Activated CD8-positive, alpha-beta memory T cell treated with anti-CD3 and anti-CD28 coated beads for 36 hours (primary cell): ENCODE measurements at regions not wholly inside any gene's neighbourhood (a gene's known extent, or its start where the extent isn't known, plus 50 kb on each side); places are given as distances from the start of the nearest gene placed in this dataset.
"Not testable (repeated sequence)": the region's sequence is repeated elsewhere in the genome, so short reads cannot be mapped to it uniquely, and the experiment has no call there.

Source experiments
- CTCF ChIA-PET: fragments of 350-600 bp; sonication (Branson Sonifier 250); formaldehyde crosslinking; loops from one replicate; lab custom pipeline; 2021; ENCODE audit warnings: antibody characterized with exemption; lab: Charles Lee
- POLR2A ChIA-PET: fragments of 350-600 bp; sonication (Branson Sonifier 250); formaldehyde crosslinking; loops from one replicate; lab custom pipeline; 2021; ENCODE audit warnings: antibody characterized with exemption; lab: Charles Lee

DNA sequence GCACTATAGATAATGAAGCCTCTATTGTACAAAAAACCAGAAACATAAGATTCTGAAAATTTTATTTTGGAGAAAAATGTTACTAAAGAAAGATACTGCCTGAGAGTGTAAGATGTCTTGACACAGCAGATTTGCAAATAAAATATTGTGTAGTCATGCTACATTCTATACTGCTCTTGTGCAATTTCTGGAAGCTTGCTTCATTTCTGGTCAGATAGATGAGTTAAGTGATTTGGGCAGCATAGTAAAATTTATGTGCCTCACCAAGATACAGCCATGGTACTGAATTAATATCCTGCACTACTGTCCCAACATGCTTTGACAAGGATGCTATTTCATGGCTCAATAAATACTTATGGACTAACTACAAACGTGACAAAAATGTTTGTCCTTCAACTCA is 55.1 kb upstream of the STARD13 start:
- ChIA-PET CTCF (no interaction called here), POLR2A (no interaction called here)

DNA sequence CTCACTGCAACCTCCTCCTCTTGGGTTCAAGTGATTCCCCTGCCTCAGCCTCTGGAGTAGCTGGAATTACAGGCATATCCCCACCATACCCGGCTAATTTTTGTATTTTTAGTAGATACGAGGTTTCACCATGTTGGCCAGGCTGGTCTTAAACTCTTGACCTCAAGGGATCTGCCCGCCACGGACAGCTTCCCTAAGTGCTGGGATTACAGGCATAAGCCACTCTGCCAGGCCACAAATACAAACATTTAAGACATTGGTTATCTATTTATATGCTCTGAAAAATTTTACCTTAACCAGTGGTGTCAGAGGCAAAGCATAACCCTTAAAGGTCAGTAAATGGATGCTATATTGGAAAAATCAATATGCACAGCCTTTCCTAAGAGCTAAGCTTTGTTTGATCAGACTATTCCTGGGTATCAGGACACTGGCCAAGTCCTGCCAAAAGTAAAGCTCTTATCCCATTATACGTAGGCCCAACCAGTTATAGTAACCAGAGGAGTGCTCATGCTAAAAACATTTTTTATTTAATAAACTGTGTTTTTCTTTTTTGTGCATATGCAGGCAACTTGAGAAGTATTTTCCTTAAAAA is 56.4 kb upstream of the STARD13 start:
- POLR2A ChIA-PET, result no interaction called here
- CTCF ChIA-PET, result no interaction called here

DNA sequence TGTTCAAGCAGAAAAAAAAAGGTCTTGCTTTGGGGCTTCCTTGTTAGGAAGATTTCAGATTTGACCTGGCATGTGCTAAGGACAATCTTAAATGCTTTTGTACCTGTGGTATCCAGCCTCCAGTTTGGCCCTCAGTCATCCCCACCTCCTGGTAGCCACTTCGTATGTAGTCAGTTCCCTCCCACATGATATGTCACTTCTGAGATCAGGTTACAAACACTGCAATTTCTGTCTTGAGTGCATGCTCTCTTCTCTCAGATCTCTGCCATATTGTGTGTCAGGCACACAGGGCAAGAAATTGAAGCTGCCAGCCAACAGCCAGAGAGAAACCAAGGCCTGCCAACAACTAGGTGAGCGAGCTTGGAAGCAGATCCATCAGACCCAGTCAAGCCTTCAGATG is 60.3 kb upstream of the STARD13 start:
- POLR2A ChIA-PET, result no interaction called here
- CTCF ChIA-PET, result no interaction called here

DNA sequence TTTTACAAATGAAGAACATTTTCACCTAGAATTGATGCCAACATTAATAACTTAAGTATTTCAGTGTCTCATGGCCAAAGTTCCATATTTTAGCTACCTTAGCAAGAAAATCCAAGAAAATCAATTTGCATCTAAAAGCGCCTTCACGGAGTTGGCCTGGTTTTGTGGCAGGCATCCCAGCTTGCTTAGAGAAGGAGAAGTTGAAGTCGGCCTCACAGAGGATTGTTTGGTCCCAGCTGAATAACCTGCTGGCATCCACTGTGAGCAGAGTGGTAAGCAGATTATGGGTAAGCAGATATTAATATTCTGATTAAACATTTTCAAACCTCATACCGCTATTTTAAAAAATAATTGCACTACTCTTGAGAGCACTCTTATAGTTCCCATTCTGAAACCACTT is 62.3 kb upstream of the STARD13 start:
- POLR2A ChIA-PET, result no interaction called here

DNA sequence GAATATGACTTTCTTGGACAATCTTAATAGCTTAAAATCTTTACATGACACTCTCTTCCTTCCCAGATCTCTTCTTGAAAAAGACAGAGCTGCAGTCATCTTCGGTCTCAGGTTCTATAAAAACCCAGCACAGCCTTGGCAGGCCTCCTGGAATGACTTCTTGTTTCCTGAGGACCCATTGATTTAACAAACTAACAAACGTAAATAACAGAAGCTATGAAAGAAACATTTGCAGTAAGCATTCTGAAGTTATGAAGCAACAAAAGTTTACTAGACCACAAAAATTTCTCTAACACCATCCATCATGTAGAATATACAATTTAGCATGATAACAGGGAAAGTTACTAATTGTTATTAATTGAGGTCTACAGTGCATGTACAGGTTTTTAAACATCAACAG is 62.8 kb upstream of the STARD13 start:
- ChIA-PET POLR2A (no interaction called here), CTCF (no interaction called here)

More for the DNA sequence above, 62.3 kb upstream of the STARD13 start:
- CTCF ChIA-PET, result no interaction called here

DNA sequence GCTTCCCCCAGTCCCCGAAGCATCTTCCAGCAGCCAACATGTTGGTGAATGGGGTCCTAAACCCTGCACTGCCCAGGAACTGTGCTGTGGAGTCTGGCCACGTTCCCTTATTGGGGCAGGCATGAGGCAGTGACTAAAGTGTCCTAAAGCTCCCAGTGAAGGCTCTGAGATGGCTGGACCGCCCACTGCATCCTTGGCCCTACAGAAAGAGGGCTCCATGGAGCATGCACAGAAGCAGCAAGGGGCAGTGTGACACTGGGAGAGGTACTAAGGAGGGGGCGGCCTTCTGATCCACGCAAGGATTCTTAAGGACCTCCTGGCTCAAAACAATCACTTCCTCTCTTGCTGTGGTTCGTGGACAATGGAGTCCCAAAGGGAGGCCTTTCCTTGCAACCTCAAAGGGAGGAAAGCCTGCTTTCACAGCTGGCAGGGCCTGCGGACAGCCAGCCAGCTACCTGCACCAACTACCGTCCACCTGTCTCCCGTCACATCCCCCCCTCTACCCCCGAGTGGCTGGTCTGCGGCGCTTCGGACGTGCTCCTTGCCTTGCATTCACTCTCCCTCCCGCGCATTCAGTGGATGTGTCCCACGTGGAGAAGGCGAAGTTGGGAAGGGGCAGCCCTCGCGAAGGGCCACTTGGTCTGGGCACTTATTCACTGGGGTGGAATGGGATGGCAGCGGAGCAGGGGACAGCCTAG is 63.9 kb upstream of the STARD13 start:
- POLR2A ChIA-PET, result no interaction called here
- CTCF ChIA-PET, result no interaction called here

DNA sequence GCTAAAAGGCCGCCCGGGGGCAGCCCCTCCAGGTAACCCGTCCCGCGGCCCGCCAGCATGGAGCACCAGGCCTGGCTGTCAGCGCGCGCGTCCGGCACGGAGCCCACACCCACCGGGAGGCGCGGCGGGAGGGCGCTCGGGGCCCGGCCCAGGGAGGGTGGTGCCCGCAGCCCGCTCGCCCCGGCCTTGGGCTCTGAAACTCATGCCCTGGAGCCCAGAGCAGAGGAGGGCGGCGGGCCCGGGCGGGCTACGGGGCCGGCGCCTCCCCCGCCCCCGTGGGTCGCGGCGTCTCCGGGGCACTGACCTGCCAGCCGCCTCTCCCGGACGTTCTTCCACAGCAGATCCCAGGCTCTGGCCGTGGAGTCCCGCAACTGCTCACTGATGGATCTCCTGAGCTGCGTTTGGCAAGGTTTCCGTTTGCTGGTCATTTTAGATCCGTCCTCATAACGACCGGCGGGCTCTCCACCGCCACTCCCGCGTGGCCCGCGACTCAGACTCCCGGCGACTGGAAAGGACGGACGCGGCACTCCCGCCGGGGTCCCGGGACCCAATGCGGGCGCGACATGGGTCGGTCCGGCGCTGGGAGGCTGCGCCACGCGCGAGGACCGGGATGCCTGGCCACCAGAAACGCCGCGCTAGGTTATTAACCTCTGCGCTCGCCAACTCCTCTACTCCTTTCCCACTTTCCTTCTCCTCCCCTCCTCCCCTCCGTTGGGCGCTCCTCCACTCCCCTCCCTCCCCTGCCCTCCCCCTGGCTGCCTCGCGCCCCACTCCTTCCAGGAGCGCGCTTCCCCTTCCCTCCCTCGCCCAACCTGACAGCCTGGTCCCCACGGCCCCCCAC is 64.7 kb upstream of the STARD13 start:
- CTCF ChIA-PET, result no interaction called here
- POLR2A ChIA-PET, result no interaction called here

DNA sequence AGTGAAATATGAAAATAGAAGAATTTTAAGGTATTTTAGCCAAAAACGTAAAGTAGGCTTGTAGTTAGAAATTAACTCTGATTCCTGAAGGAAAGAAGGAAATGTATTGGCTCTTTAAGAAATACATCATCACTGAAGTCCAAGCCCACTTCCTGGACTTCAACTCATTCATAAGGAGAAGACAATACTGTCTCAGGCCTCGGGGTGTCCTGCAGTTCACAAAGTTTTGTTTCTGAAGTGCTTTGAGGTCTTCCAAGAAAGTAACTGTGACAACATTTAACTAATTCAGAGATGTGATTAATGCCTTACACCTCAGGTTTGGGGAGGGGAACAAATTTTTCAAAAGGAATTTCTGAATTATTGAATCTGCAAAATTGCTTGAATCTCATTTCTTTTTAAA is 65.8 kb upstream of the STARD13 start:
- ChIA-PET POLR2A (no interaction called here), CTCF (no interaction called here)

DNA sequence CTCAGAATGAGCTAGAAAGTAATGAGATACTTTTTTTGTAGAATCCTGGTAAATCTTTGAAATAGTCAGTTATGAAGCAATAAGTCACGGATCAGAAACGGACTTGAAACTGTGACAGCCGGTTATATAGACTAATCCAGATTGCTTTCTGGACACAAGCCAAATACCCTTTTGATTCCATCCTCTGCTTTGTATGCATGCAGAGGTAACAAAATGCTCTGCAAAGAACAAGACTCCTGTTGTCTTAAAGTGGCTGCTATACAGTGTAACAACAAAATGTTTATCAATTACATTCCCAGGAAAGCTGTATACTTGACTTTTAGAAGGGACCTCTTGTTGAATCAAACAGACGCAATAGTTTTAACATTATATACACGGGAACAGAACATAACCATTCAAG is 66.5 kb upstream of the STARD13 start:
- ChIA-PET POLR2A (no interaction called here), CTCF (no interaction called here)

DNA sequence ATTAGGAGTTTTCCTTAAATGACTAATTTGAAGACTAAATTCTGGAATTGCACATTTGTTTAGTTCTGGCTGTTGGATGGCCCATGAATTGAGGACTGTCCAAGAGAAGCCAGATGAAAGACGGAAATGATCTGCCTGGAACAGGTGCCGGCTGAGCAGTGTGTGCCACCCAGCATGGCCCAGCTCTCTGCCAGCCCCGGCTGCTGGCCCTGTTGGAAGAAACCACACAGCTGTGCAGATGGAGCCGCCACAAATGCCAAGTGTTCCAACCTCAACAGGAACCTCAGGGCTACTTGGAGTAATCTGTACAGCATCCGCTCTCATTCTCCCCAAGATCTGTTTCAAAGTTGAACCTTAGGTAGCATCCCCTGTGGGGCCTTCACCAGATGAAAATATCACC is 67.0 kb upstream of the STARD13 start:
- ChIA-PET CTCF (no interaction called here), POLR2A (no interaction called here)

DNA sequence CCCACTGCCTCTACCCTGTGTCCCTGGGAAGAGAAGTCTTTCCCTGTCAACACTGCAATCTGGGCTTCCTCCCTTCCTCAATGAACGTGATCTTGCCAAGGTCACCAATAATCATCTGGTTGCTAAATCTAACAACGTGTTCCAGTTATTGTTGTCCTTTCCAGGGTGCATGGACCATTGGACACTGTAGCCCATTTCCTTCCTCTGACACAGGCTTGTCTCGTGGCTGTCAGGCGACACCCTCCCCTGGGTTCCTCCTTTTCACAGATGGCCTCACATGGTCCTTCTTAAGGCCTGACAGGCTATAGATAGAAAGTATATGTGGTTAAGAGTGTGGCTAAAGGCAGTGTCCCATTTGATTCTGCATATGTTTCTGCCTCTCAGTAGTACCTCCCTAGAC is 67.7 kb upstream of the STARD13 start:
- POLR2A ChIA-PET, result no interaction called here
- CTCF ChIA-PET, result no interaction called here

DNA sequence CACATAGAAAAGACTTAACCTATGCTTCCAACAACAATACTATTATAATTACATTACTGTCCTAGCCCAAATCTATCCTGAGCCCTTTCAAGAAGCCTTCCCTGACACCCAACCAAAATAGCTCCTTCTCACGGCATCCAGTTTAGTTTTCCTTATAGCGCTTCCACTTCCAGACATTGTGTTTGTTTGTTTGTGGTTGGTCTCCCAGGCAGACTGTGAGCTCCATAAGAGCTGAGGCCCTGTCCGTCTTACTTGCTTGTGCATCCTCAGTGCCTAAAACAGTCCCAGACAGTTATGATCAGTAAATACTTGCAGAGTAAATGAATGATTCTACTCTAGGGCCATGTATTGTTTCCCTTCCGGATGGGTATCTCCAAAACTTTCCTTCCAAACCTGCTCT is 68.1 kb upstream of the STARD13 start:
- POLR2A ChIA-PET, result no interaction called here
- CTCF ChIA-PET, result no interaction called here

DNA sequence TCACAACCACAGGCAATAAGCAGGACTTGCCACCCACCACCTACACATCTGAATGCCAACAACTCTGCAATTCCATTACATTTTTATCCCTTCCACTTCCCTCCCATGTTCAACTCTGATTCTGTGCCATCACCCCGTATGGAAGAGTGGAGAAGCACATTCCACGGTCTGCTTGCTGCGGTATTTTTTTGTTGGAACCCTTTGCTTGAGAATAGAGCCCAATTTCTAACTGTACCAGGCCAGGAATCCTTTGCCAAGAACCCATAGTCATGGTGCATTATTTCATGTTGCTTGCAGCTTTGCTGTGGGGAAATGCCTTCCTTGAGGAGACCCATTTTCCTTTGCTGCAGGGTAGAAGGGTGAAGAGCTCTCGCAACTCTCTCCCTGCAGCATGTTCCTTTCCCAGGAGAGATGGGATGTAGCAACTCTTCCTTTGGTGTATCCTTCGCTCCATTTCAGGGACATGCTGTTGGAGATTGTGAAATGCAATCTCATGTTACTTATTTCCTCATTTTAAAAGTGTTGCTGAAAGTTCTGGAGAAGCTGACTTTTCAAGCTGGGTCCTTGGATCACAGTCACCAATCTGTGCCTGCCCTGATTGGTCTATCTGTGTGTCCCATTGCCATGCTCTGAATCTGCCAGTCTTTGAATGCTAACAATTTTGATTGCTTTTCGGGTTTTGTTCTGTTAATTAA is 69.8 kb upstream of the STARD13 start:
- POLR2A ChIA-PET, result no interaction called here
- CTCF ChIA-PET, result no interaction called here

DNA sequence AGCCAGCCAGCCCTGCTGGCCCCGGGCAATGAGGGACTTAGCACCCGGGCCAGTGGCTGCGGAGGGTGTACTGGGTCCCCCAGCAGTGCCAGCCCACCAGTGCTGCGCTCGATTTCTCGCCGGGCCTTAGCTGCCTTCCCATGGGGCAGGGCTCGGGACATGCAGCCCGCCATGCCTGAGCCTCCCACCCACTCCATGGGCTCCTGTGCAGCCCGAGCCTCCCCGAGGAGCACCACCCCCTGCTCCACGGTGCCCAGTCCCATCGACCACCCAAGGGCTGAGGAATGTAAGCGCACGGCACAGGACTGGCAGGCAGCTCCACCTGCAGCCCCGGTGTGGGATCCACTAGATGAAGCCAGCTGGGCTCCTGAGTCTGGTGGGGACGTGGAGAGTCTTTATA is 72.5 kb upstream of the STARD13 start:
- CTCF ChIA-PET, POLR2A ChIA-PET: not testable (repeated sequence)

DNA sequence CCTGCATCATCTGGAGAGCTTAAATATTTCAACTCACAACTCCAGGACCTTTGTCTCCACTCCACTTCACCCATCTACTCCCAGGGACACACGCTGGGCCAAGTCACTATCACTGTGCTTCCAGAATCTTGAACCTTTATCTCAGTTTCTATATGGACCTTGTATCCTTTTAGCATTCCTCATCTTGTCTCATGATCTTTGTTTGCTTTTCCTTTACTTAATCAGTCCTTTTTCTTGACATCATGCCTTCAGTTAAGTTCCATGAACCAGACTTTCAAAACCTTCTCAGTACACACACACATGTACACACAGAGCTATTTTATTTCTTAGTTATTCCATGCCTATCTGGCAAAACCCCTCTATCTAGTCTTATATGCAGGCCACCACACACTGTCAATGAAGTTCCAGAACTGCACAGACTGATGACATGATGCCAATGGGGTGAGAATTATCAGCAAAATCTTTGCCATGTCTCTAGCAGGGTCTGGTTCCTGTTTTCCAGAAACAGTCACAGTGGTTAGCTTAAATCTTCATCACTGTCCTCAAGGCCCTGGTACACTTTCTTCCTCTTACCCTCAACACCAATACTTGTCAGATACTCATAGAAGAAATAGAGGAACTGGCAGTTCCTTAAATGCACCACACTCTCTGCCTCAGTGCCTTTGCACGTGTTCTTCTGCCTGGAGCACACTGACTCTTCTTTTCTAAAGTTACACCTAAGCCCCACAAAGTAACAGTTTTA is 77.6 kb upstream of the STARD13 start:
- ChIA-PET POLR2A (no interaction called here), CTCF (no interaction called here)

DNA sequence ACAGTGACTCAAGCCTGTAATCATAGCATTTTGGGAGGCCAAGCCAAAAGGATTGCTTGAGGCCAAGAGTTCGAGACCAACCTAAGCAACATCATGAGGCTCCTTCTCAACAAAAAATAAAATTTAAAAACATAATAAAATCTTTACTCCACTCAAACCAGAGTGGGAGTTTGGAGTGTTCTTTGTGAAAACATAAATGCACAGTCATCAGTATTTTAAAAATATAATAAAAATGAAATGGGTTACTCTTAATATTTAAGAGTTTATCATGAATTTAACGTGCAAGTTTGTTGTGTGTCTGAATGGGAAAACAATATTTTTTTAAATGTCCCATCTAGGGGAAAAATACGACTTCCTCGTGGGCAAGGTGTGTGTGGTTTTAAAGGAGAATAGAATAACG is 78.6 kb upstream of the STARD13 start:
- POLR2A ChIA-PET, result no interaction called here
- CTCF ChIA-PET, result no interaction called here

DNA sequence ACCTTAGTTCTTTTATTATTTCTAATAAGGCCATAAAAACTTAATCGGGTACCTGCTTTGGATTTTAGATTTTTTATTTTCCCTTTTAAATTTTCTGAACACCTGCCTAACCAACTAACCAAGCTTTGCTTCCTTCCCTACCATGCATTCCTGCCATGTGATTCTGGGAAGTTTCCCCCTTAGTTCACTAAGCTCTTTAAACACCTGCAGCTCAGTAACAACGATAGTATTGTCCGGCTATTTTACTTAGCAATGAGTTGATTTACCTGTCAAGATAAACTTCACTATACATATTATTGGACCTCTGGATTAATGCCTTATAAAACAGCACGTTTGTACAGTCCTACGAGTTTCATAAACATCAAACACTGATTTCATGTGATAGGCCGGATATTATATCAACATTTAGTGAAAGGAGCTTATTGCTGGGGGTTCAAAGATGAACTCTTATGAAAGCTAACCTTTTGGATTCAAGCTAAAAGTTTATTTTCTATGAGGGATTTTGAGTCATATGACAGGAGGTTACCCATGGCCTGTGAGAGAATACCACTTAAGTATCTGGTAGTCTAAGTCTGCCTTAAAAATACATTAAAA is 81.0 kb upstream of the STARD13 start:
- CTCF ChIA-PET, result no interaction called here
- POLR2A ChIA-PET, result no interaction called here

DNA sequence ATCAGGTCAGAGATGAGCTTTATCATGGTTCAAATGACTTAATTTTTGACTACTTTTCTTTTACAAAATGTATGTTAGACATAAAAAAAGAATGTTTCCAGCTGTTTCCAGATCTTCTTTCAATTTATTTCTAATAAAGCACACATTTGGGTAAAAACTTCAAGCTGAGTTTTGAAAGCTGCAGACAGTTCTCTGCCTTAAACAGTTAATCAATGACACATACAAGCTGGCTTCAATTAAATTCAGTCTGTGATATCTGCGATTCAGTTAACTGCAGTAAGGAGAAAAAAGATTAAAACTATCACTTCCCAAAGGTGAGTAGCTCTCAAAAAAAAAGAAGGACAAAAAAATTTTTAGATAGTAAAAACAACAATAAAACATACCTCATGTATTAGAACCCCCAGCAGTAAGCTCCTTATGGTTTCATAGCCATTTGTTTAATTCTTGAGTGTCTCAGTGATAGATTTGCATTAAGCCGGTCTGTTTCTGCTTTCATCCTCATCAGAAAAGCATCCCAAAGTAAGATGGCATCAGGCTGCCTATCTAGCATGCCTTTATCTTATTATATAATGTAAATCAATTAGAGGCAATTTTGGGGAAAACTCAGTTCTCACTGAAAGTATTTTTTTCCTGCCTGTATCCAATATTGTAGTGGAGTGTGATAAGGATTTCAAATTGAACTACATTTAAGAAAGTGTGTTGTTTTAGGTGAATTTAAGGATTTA is 81.8 kb upstream of the STARD13 start:
- POLR2A ChIA-PET, result no interaction called here
- CTCF ChIA-PET, result no interaction called here

DNA sequence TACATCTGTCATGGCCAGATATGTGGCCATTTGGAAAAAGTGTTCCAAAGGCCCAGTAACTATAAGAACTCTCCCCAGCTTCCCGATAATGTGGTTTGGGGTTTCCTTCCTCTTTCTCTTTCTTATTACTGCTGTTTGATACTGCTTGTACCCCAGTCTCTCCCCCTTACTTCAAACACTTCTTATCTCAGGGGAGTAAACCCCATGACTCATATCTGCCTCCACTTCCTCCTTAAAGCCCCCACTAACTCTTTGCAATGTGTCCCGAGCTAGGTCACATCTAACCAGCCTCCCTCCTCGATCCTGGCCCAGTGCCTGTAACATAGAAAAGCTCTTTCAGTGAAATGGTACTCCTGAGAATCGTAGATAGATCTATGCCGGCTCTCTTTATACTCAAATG is 82.4 kb upstream of the STARD13 start:
- POLR2A ChIA-PET, result no interaction called here
- CTCF ChIA-PET, result no interaction called here
